Kidney epithelial cell (primary cell): ENCODE measurements at regions not wholly inside any gene's neighbourhood (a gene's known extent, or its start where the extent isn't known, plus 50 kb on each side); places are given as distances from the start of the nearest gene placed in this dataset.
"Not testable (repeated sequence)": the region's sequence is repeated elsewhere in the genome, so short reads cannot be mapped to it uniquely, and the experiment has no call there.

Experiments
- DNase-seq: peaks from one replicate; pipeline ENCODE4 v3.0.0-alpha.2; 2010; ENCODE audit warnings: low read depth
- H3K27me3 ChIP-seq: 2 replicates; pipeline ENCODE4 v1.6.0; 2011; ENCODE audit warnings: low read length; ENCODE audit not compliant: control insufficient read depth, insufficient read depth
- H3K36me3 ChIP-seq: 2 replicates; pipeline ENCODE4 v1.5.1; 2011; ENCODE audit warnings: low read length; ENCODE audit not compliant: control insufficient read depth, insufficient read depth
- H3K4me3 ChIP-seq: 2 replicates; pipeline ENCODE4 v1.5.1; 2011; ENCODE audit warnings: low read depth, mild to moderate bottlenecking, control low read depth, low read length
- CTCF ChIP-seq: IDR thresholded peaks from 2 replicates; pipeline ENCODE4 v1.5.1; 2011; ENCODE audit warnings: mild to moderate bottlenecking, moderate library complexity, low read length, control low read depth, inconsistent platforms; ENCODE audit not compliant: insufficient read depth, poor library complexity, severe bottlenecking

GRCh38 chrX:122269243-122269781, 914.8 kb upstream of the GRIA3 start:
- TF ChIP-seq CTCF = no peak
- H3K27me3 ChIP-seq = no peaks in the 10 kb centered on the region
- DNase-seq = no peak

GRCh38 chrX:122270809-122271494, 913.1 kb upstream of the GRIA3 start:
- no peak for TF ChIP-seq CTCF
- no peak overlapping the region for H3K4me3 ChIP-seq
- no peaks in the 10 kb centered on the region for H3K36me3 ChIP-seq
- DNase-seq = no peak
- no peaks in the 10 kb centered on the region for H3K27me3 ChIP-seq

More at GRCh38 chrX:122269243-122269781, 914.8 kb upstream of the GRIA3 start:
- H3K4me3 ChIP-seq = no peak overlapping the region
- H3K36me3 ChIP-seq = no peaks in the 10 kb centered on the region

GRCh38 chrX:122272011-122272410, 912.1 kb upstream of the GRIA3 start:
- no peaks in the 10 kb centered on the region for H3K36me3 ChIP-seq

GRCh38 chrX:122279746-122280145, 904.3 kb upstream of the GRIA3 start:
- no peak for DNase-seq
- TF ChIP-seq CTCF = no peak
- Histone ChIP-seq H3K27me3 (no peaks in the 10 kb centered on the region), H3K4me3 (no peak overlapping the region), H3K36me3 (no peaks in the 10 kb centered on the region)

More at GRCh38 chrX:122272011-122272410, 912.1 kb upstream of the GRIA3 start:
- no peaks in the 10 kb centered on the region for H3K27me3 ChIP-seq
- DNase-seq = no peak
- TF ChIP-seq CTCF = no peak
- no peak overlapping the region for H3K4me3 ChIP-seq

- not testable (repeated sequence) for H3K27me3 ChIP-seq, H3K4me3 ChIP-seq, DNase-seq, H3K36me3 ChIP-seq
Observed at GRCh38 chrX:122299822-122300221, 884.3 kb upstream of the GRIA3 start.

- DNase-seq = no peak
- no peaks in the 10 kb centered on the region for H3K27me3 ChIP-seq
- no peaks in the 10 kb centered on the region for H3K36me3 ChIP-seq
- no peak for TF ChIP-seq CTCF
- no peak overlapping the region for H3K4me3 ChIP-seq
Observed at GRCh38 chrX:122301491-122301890, 882.6 kb upstream of the GRIA3 start.
